ENCODE measurements at regions not wholly inside any gene's neighbourhood (a gene's known extent, or its start where the extent isn't known, plus 50 kb on each side); places are given as distances from the start of the nearest gene placed in this dataset.

- no peak for DNase-seq
Measured at GRCh38 chr10:30793093-30793492, 163.5 kb upstream of the LYZL2 start.

GRCh38 chr10:30792025-30792424, 162.5 kb upstream of the LYZL2 start:
- no peak for DNase-seq

- no peak for DNase-seq
Measured at GRCh38 chr10:30791197-30791611, 161.7 kb upstream of the LYZL2 start.

- no peak for DNase-seq
Measured at GRCh38 chr10:30789806-30790205, 160.3 kb upstream of the LYZL2 start.

- no peak for DNase-seq
Measured at GRCh38 chr10:30788307-30788706, 158.8 kb upstream of the LYZL2 start.

- no peak for DNase-seq
Measured at GRCh38 chr10:30786906-30787305, 157.4 kb upstream of the LYZL2 start.

GRCh38 chr10:30786131-30786530, 156.6 kb upstream of the LYZL2 start:
- no peak for DNase-seq

- DNase-seq: peak; percentile 75
Measured at GRCh38 chr10:30784897-30785605, 155.5 kb upstream of the LYZL2 start.

GRCh38 chr10:30784524-30784896, 155.0 kb upstream of the LYZL2 start:
- peak; percentile 55 for DNase-seq

- peak; percentile 85 for DNase-seq
Measured at GRCh38 chr10:30783939-30784501, 154.5 kb upstream of the LYZL2 start.

GRCh38 chr10:30782537-30783461, 153.2 kb upstream of the LYZL2 start:
- no peak for DNase-seq

- no peak for DNase-seq
Measured at GRCh38 chr10:30782157-30782536, 152.6 kb upstream of the LYZL2 start.

- DNase-seq: no peak
Measured at GRCh38 chr10:30781670-30782121, 152.1 kb upstream of the LYZL2 start.

- no peak for DNase-seq
Measured at GRCh38 chr10:30778769-30779168, 149.2 kb upstream of the LYZL2 start.

- DNase-seq: no peak
Measured at GRCh38 chr10:30775779-30776591, 146.4 kb upstream of the LYZL2 start.

- DNase-seq: no peak
Measured at GRCh38 chr10:30774261-30774660, 144.7 kb upstream of the LYZL2 start.

GRCh38 chr10:30773501-30773900, 143.9 kb upstream of the LYZL2 start:
- no peak for DNase-seq

GRCh38 chr10:30770816-30771215, 141.3 kb upstream of the LYZL2 start:
- DNase-seq: no peak

- no peak for DNase-seq
Measured at GRCh38 chr10:30770229-30770628, 140.7 kb upstream of the LYZL2 start.

- DNase-seq: no peak
Measured at GRCh38 chr10:30769361-30769760, 139.8 kb upstream of the LYZL2 start.

- DNase-seq: no peak
Measured at GRCh38 chr10:30765616-30766015, 136.1 kb upstream of the LYZL2 start.

GRCh38 chr10:30765022-30765615, 135.6 kb upstream of the LYZL2 start:
- DNase-seq: no peak
